GM13976 (cell line): ENCODE measurements at regions not wholly inside any gene's neighbourhood (a gene's known extent, or its start where the extent isn't known, plus 50 kb on each side); places are given as distances from the start of the nearest gene placed in this dataset.
"Not testable (repeated sequence)": the region's sequence is repeated elsewhere in the genome, so short reads cannot be mapped to it uniquely, and the experiment has no call there.

Source experiments
- DNase-seq: peaks from one replicate; pipeline ENCODE4 v3.0.0; 2012; ENCODE audit warnings: low spot score
- CTCF ChIP-seq: IDR thresholded peaks from 2 replicates; pipeline ENCODE4 v1.5.1; 2012; ENCODE audit warnings: borderline replicate concordance, mild to moderate bottlenecking; ENCODE audit not compliant: insufficient read depth; ENCODE audit errors: extremely low read depth, missing control alignments, control extremely low read depth
- in situ Hi-C: fragments of 300-500 bp; cut with MboI; formaldehyde crosslinking; loops from one replicate; pipeline ENCODE4 v1.12.0; 2022; ENCODE audit warnings: low sequenced_read_pairs, mixed read lengths, inconsistent platforms; ENCODE audit not compliant: unreplicated experiment

- in situ Hi-C loops = no loop called here
- TF ChIP-seq CTCF = no peak
- no peak for DNase-seq
Observed at GRCh38 chr21:38908537-38908936, 102.8 kb downstream of the ETS2 start.

DNA sequence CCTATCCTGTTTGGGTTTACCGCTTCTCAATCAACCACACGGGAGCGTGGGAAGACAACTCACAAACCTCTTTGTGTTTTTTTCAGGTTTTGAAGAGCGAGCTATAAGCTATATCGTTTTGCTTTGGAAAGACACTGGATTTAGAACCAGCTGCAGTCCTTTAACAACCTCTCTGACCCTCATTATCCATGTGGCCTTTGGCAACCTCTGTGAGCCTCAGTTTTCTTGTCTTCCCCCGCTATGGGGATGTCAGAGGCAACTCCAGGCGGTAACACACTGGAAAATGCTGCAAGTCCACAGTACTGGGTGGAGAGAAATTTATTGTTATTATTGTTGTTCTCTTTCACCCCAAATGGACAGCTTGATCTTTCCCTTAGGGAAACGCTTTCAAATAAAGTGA, 100.0 kb downstream of the ETS2 start:
- no peak for TF ChIP-seq CTCF
- no peak for DNase-seq
- in situ Hi-C loops = no loop called here

DNA sequence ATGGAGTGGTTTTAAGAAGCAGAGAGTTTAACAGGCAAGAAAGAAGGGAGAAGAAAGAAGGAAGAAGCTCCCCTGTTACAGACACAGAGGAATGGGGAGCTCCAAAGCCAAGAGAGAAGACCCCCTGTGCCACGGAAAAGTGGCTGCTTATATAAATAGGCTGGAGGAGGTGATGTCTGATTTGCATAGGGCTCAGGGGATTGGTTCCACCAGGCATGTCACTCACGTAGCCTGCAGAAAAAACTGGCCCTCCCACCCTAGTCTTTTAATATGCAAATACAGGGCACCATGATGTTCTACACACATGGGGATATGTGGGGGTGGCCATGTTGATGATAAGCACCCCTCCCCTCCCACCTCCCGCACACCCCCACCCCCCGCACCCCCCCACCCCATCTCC, 99.6 kb downstream of the ETS2 start:
- TF ChIP-seq CTCF = no peak
- no peak for DNase-seq
- in situ Hi-C loops = no loop called here

- no peak for TF ChIP-seq CTCF
- no peak for DNase-seq
- in situ Hi-C loops = no loop called here
Observed at GRCh38 chr21:38903690-38904139, 98.0 kb downstream of the ETS2 start.

GRCh38 chr21:38902608-38903445, 97.1 kb downstream of the ETS2 start:
- in situ Hi-C loops = no loop called here
- no peak for DNase-seq
- no peak for TF ChIP-seq CTCF

GRCh38 chr21:38900499-38900898, 94.8 kb downstream of the ETS2 start:
- in situ Hi-C loops = no loop called here
- TF ChIP-seq CTCF = no peak
- DNase-seq = no peak

- DNase-seq, in situ Hi-C loops: not testable (repeated sequence)
Observed at GRCh38 chr21:38899985-38900384, 94.3 kb downstream of the ETS2 start.
